OCI-LY3 (cell line): ENCODE measurements at regions not wholly inside any gene's neighbourhood (a gene's known extent, or its start where the extent isn't known, plus 50 kb on each side); places are given as distances from the start of the nearest gene placed in this dataset.

ENCODE experiments used
- H2AFZ ChIP-seq: fragments of 200-600, 300-600 bp; shearing (Covaris generic); 2 replicates; pipeline ENCODE4 v1.6.0; 2014; ENCODE audit warnings: antibody characterized with exemption, low read depth, low read length
- H3K27ac ChIP-seq: fragments of 200-600, 300-600 bp; sonication (generic); 2 replicates; pipeline ENCODE4 v1.5.1; 2014; ENCODE audit warnings: mild to moderate bottlenecking, low read length, moderate library complexity, mixed read lengths
- H3K27me3 ChIP-seq: fragments of 200-600, 300-600 bp; sonication (generic); 2 replicates; pipeline ENCODE4 v1.6.1; 2014; ENCODE audit warnings: low read depth, low read length, mixed read lengths
- H3K36me3 ChIP-seq: fragments of 200-600, 300-600 bp; sonication (generic); replicated peaks from 2 replicates; pipeline ENCODE3; 2014; ENCODE audit warnings: low read depth, low read length, mixed read lengths
- H3K4me1 ChIP-seq: fragments of 300-600, 200-600 bp; sonication (generic); 2 replicates; pipeline ENCODE4 v1.6.1; 2014; ENCODE audit warnings: low read length, mixed read lengths
- H3K4me2 ChIP-seq: fragments of 200-600, 300-600 bp; sonication (generic); 2 replicates; pipeline ENCODE4 v1.6.1; 2014; ENCODE audit warnings: low read length, mixed read lengths
- H3K4me3 ChIP-seq: fragments of 300-600, 200-600 bp; sonication (generic); 2 replicates; pipeline ENCODE4 v1.5.1; 2014; ENCODE audit warnings: antibody characterized with exemption, mild to moderate bottlenecking, low read length, moderate library complexity
- H3K79me2 ChIP-seq: fragments of 300-600, 200-600 bp; shearing (Covaris generic); 2 replicates; pipeline ENCODE4 v1.6.1; 2014; ENCODE audit warnings: mild to moderate bottlenecking, low read length, mixed read lengths
- H3K9ac ChIP-seq: fragments of 300-600, 200-600 bp; shearing (Covaris generic); 2 replicates; pipeline ENCODE4 v1.6.0; 2014; ENCODE audit warnings: mild to moderate bottlenecking, low read length, moderate library complexity
- H3K9me3 ChIP-seq: fragments of 200-600, 300-600 bp; shearing (Covaris generic); 2 replicates; pipeline ENCODE4 v1.6.1; 2014; ENCODE audit warnings: low read length, mixed read lengths; ENCODE audit not compliant: insufficient read depth
- H4K20me1 ChIP-seq: fragments of 200-600, 300-600 bp; sonication (generic); 2 replicates; pipeline ENCODE4 v1.6.1; 2016; ENCODE audit warnings: low read length, mixed read lengths; ENCODE audit not compliant: insufficient read depth
- EZH2phosphoT487 ChIP-seq: fragments of 200-600 bp; shearing (Covaris generic); IDR thresholded peaks from 2 replicates; pipeline ENCODE4 v1.6.1; 2018; ENCODE audit warnings: antibody characterized with exemption, mixed run types, low read depth
- TF ChIP-seq, protein P1 (sequence below): fragments of 200-600, 300-600 bp; sonication (generic); IDR thresholded peaks from 2 replicates; pipeline ENCODE4 v1.5.1; 2014; ENCODE audit warnings: antibody characterized with exemption, low read length, low read depth

DNA sequence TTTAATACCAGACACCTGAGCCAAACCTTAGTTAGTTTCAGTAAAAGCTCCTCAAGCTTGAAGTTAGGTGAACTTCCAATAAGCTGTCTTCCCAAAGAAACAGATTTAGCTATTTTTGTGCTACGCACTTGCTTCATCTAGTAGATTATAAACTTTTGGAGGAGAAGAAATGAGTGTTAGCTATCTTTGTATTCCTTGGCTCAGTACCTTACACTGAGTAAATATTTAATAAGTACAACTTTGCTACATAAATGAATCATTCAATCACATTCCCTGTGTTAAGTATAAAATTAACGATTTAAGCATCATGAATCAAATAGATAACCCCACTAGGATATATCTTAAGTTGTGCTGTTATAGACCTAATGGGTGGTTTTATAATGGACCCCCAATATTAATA lies 307.0 kb downstream of the PCNX1 start:
- Histone ChIP-seq H3K4me3 (no peak overlapping the region), H3K9me3 (no peaks in the 10 kb centered on the region), H2AFZ (no peak overlapping the region), H3K4me1 (no peaks in the 10 kb centered on the region), H3K36me3 (no peaks in the 10 kb centered on the region), H3K27me3 (no peaks in the 10 kb centered on the region), H3K9ac (no peak overlapping the region), H3K79me2 (no peaks in the 10 kb centered on the region), H4K20me1 (no peaks in the 10 kb centered on the region), H3K4me2 (no peak overlapping the region), H3K27ac (no peak overlapping the region)
- no peak for TF ChIP-seq EZH2phosphoT487
- TF ChIP-seq, protein P1, sequence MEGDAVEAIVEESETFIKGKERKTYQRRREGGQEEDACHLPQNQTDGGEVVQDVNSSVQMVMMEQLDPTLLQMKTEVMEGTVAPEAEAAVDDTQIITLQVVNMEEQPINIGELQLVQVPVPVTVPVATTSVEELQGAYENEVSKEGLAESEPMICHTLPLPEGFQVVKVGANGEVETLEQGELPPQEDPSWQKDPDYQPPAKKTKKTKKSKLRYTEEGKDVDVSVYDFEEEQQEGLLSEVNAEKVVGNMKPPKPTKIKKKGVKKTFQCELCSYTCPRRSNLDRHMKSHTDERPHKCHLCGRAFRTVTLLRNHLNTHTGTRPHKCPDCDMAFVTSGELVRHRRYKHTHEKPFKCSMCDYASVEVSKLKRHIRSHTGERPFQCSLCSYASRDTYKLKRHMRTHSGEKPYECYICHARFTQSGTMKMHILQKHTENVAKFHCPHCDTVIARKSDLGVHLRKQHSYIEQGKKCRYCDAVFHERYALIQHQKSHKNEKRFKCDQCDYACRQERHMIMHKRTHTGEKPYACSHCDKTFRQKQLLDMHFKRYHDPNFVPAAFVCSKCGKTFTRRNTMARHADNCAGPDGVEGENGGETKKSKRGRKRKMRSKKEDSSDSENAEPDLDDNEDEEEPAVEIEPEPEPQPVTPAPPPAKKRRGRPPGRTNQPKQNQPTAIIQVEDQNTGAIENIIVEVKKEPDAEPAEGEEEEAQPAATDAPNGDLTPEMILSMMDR, result no peak

DNA sequence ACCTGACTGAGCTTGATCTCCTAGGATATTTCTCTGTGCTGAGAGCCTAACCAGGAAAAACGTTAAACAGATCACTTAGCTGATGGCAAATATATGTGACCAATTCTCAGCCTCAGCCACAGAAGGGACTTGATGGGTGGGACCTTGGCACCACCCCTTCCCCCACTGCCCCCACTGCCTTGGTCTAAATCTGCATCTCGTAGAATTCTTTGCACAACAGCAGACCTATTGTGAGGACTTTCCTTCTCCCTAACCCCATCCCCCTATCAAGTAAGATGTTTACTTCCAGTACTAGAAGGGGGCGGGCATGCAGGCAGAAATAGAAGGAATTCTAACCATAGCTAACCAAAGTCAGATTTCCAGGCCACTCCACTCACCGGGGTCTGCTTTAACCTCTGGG lies 313.2 kb downstream of the PCNX1 start:
- Histone ChIP-seq H3K27me3 (no peaks in the 10 kb centered on the region), H3K4me3 (no peak overlapping the region), H3K79me2 (no peaks in the 10 kb centered on the region), H3K9me3 (no peaks in the 10 kb centered on the region), H3K36me3 (no peaks in the 10 kb centered on the region), H3K4me2 (no peak overlapping the region), H4K20me1 (no peaks in the 10 kb centered on the region), H3K9ac (no peak overlapping the region), H3K27ac (no peak overlapping the region), H3K4me1 (no peaks in the 10 kb centered on the region), H2AFZ (no peak overlapping the region)
- no peak for TF ChIP-seq EZH2phosphoT487
- TF ChIP-seq, protein P1, result no peak

DNA sequence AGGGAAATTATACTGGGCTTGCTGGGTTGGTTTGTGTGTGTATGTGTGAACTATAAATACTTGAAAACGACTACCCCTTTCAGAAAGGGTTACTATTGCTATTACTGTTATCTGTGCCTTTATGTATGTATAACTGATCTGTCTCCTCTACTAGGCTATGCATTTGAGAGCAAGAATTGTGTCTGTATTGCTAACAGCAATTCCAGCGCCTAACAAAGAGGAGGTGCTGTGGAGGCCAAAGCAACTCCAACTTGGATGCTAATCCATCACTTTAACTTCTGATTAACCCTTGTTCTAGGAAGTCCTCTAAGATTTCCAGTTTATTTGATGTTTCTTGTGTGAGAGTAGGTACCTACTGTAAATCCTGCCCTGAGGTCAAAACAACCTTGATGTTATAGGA lies 313.9 kb downstream of the PCNX1 start:
- Histone ChIP-seq H3K27ac (no peak overlapping the region), H3K9ac (no peak overlapping the region), H3K4me1 (no peaks in the 10 kb centered on the region)

DNA sequence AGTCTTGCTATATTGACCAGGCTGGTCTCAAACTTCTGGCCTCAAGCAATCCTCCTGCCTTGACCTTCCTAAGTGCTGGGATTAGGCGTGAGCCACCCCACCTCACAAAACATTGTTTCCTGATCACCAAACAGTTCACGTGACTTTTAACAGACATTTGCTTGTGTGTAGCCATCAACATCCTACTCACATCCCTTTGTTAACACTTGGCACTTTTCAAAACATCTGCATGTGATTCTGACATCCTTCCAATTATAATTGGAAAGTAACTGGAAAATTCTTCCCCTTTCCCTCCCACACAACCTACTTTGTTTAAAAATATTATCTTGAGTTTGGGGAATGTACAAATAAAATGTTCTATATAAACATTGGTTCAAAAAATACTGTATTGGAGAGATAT lies 317.9 kb downstream of the PCNX1 start:
- no peaks in the 10 kb centered on the region for H3K4me1 ChIP-seq
- TF ChIP-seq, protein P1, result no peak
- no peak for TF ChIP-seq EZH2phosphoT487
- H3K79me2 ChIP-seq, result no peaks in the 10 kb centered on the region
- H3K9me3 ChIP-seq, result no peaks in the 10 kb centered on the region
- H3K27ac ChIP-seq, result no peak overlapping the region
- no peaks in the 10 kb centered on the region for H3K27me3 ChIP-seq
- no peak overlapping the region for H3K4me2 ChIP-seq
- H4K20me1 ChIP-seq, result no peaks in the 10 kb centered on the region
- no peak overlapping the region for H3K9ac ChIP-seq
- H3K4me3 ChIP-seq, result no peak overlapping the region
- no peaks in the 10 kb centered on the region for H3K36me3 ChIP-seq
- no peak overlapping the region for H2AFZ ChIP-seq

More for the DNA sequence above, 313.9 kb downstream of the PCNX1 start:
- no peaks in the 10 kb centered on the region for H3K36me3 ChIP-seq
- H2AFZ ChIP-seq, result no peak overlapping the region
- no peak overlapping the region for H3K4me3 ChIP-seq
- H3K27me3 ChIP-seq, result no peaks in the 10 kb centered on the region
- H3K9me3 ChIP-seq, result no peaks in the 10 kb centered on the region
- no peaks in the 10 kb centered on the region for H3K79me2 ChIP-seq
- no peaks in the 10 kb centered on the region for H4K20me1 ChIP-seq
- TF ChIP-seq, protein P1, result no peak
- no peak for TF ChIP-seq EZH2phosphoT487
- no peak overlapping the region for H3K4me2 ChIP-seq
